Activated CD8-positive, alpha-beta memory T cell treated with anti-CD3 and anti-CD28 coated beads for 48 hours (primary cell): ENCODE measurements at regions not wholly inside any gene's neighbourhood (a gene's known extent, or its start where the extent isn't known, plus 50 kb on each side); places are given as distances from the start of the nearest gene placed in this dataset.
"Not testable (repeated sequence)": the region's sequence is repeated elsewhere in the genome, so short reads cannot be mapped to it uniquely, and the experiment has no call there.

Experiments used
- DNase-seq, 3 experiments: peaks; one replicate each; pipeline ENCODE4 v3.0.0-alpha.2; 2020; ENCODE audit warnings: low read depth in 2 of 3, low spot score in 2 of 3

DNA sequence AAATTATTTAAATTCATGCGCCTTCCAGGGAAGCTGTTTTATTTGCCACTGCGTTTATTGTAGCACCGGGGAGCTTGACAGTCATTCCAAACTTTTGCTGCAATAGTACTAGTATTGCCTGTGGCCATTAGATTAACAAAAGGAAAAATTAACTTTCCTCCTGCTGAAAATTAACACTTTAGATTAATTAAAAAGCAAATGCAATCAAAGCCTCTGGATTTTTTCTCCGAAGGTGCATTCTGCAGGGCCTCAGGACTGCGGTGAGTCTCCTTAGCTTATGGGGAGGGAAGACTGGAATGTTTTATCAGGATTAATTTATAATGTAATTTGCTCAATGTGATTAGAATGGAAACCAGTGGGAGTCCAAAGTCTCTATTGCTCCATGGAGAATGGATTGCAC lies 456.4 kb upstream of the CFAP20DC start:
- no peak for DNase-seq

DNA sequence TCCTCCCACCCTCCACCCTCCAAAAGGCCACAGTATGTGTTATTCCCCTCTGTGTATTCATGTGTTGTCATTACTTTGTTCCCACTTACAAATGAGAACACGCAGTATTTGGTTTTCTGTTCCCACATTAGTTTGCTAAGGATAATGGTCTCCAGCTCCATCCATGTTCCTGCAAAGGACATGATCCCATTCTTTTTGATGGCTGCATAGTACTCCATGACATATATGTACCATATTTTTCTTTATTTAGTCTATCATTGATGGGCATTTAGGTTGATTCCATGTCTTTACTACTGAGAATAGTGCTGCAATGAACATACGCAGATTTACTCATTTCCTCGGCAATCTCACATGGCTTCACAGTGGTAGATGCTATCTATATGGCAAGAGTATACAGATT lies 453.6 kb upstream of the CFAP20DC start:
- DNase-seq, result no peak

GRCh38 chr3:59502806-59503205 lies 453.0 kb upstream of the CFAP20DC start:
- peak in 1 of 3 experiments; percentile 2 for DNase-seq

DNA sequence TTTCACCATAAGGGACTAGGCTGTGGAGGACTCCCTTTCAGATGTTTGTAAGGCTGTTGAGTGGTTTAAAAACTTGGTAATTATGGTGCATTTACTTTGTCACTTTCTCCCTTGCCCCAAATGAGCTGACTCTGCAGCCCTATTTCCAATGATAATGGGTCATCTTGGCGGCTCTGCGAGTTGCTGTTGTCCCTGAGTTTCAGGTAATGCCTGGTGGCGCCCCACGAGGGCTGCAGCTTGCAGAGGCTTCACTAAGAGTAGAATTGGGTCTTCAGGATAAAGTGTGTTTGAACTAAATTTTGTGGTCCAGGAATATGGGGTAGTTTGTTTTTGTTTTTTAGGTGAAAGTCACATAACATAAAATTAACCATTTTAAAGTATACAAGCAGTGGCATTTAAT lies 450.1 kb upstream of the CFAP20DC start:
- DNase-seq, result no peak

DNA sequence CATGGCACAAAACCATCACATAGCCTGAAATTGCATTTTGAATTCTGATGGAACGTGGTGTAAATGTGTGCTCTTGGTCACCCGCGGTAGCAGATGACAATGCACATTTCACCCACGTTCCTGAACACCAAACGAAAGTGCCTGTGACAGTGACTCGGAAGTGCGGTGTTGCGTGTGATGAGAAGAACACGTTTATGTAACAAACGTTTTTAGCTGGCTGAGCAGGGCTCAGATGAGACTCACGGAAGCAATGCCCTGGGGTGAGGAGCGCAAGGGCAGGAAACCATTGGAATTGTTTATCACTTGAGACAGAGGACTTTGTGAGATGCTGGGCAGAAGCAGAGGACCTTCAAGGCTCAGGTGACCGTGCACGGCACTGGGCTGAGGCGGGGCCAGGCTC lies 449.2 kb upstream of the CFAP20DC start:
- DNase-seq, result no peak

DNA sequence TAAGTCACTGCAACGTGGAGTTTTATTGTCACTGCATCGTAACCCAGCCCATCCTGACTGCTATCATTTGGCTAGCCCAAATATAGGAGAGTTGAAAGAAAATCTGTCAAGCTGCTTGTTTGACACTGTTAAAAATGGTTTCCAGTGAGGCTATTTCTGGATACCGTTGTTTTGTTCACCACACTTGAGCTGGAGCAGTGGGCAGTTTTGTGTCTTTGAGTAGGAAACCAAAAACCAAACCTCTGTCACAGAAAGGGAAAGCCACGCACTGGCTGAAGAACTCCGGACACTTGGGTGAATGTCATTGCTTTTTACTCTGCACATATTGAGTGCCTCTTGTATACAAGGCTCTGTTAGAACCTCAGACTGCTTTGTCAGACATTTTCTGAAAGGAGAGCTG lies 446.4 kb upstream of the CFAP20DC start:
- DNase-seq, result no peak

DNA sequence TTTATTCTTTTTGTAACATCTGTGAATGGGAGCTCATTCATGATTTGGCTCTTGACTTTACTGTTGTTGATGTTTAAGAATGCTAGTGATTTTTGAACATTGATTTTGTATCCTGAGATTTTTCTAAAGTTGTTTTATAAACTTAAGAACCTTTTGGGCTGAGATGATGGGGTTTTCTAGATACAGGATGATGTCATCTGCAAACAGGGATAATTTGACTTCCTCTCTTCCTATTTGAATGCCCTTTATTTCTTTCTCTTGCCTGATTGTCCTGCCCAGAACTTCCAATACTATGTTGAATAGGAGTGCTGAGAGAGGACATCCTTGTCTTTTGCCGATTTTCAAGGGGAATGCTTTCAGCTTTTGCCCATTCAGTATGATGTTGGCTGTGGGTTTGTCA lies 445.1 kb upstream of the CFAP20DC start:
- DNase-seq, result not testable (repeated sequence)

DNA sequence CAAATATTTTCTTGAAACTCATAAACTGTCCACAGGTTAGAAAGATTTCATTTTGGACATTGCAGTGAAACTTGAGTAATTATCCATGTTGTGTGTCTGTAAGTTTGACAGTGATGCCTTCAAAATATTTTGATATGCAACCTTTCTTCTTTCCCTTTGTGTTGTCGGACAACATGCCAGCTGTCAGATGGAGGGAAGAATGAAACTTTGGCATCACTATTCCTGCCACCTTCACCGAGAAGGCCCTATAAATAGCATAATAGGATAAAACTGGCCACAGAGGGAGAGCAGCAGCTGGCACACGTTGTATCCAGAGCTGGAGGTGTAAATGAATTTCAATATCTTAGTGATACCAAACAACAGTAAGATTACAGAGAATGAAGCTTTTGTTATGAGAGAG lies 436.7 kb upstream of the CFAP20DC start:
- DNase-seq, result no peak

GRCh38 chr3:59483191-59483590 lies 433.4 kb upstream of the CFAP20DC start:
- DNase-seq, result no peak

GRCh38 chr3:59482684-59483083 lies 432.9 kb upstream of the CFAP20DC start:
- DNase-seq, result no peak

DNA sequence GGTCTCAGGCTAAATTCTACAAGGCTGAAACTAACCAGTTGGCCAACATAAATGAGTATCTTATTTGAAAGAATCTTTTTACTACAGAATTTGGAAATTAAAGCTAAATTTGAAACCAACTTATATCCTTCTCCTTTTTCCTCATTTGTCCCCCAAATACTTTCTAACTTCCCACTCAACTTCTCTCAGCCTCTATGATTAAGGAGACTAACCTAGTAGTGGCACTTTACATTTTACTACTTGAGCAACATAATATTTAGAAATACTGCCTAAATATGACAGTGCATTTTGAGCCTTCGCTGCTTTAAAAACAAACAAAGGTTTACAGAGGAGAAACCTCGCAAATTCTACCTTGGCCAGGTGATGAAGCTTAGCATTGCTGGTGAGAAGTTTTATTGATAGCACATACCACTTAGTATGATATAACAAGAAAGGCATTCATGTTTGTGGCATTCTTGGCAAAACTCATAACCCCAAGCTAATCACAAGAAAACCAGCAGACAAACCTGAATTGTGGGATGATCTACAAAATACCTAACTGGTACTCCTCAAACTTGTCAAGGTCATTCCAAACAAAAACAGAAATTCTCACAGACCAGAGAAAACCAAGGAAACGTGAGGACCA lies 432.1 kb upstream of the CFAP20DC start:
- DNase-seq, result no peak

DNA sequence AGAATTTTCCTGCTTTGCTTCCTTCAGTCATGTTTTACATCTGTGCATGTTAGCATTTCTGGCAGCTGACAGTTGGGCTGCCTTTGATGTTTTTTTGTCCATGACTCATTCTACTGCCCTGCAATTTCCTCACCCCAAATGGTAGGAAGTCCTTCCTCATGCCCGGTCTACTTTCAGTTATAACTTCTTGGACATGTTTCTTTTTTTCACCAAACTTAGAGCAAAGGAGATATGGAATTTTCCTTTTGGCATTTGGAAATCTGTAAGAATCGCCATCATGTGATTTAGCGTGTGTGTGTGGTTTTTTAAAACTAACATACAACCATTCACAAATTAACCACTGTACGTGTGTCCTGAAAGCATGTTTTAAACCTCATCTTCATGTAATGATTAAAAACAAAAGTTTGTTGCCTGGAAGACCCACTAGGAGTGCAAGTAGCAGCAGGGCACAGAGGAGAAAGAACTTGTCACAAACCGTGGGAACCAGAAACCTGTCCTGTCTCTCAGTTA lies 430.7 kb upstream of the CFAP20DC start:
- DNase-seq, result no peak

- no peak for DNase-seq
Observed at GRCh38 chr3:59473636-59474035, 423.8 kb upstream of the CFAP20DC start.

- no peak for DNase-seq
Observed at GRCh38 chr3:59472541-59472940, 422.7 kb upstream of the CFAP20DC start.

DNA sequence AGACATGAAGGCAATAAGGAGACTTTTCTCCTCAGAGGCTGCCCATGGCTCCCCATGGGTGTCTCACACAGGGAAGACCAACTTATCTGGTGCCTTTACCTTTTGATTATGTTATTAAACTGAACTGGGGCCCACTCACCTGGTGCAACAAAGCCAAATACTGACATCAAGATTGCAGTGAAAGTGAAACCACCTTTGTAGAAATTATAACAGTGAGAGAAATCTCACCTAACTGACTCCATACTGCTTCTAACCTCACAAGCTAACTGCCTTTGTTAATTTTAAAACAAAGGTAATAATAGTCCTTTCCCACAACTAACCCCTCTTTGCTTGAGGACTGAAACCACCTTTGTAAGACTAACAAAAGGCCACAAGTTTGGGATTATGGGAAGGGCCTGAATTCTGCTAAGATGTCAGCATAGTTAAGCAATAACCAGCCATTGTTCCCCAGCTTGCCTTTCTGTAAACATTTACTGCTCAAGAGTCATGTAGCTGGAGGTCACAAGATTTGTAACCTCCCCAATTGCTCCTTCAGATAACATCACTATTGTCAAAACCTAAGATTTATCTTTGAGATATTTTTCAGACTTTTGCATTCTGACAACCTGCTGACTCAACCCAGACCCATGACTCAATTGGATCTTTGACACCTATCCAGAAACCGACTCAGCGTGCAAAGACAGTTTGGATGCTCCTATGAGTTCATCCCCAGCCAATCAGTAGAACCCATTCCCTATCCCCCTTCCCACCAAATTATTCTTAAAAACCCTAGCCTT lies 420.3 kb upstream of the CFAP20DC start:
- no peak for DNase-seq

GRCh38 chr3:59467476-59467875 lies 417.7 kb upstream of the CFAP20DC start:
- no peak for DNase-seq

DNA sequence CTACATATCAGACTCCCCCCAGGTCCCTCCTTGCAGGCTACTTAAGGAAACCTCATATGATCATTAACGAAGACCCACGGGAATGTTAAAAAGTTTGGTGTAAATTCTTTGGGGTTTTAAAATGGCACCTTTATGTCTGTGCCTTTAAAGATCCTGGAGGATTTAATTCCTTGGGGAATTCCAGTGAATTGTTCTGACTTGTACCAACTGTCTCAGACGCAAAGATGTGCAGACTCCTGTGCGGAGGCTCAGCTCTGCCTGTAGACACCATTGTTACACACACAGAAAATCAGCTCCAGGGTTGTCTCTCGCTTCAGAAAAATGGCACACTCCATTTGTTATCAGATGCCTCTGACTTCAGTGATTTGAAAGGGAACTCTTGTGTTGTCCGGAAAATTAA lies 414.4 kb upstream of the CFAP20DC start:
- no peak for DNase-seq

DNA sequence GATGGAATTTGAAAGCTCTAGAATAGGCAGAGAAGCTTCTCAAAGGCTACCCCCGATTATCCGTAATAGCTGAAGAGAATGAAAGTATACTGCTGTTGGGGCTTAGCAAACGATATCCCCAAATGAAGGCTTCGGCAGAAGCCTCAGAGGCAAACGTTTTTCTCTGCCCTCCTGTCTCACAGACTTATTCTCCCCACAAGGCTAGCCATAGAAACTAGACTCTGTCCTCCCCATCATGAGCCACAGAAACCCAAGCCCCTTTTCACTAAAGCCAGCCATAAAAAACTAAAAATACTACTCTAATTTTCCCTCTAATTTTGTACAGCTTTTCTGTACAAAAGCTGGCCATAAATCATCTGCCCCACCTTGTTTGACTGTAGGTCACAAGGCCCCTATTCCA lies 413.4 kb upstream of the CFAP20DC start:
- DNase-seq, result no peak

GRCh38 chr3:59460068-59460467 lies 410.2 kb upstream of the CFAP20DC start:
- DNase-seq, result no peak

DNA sequence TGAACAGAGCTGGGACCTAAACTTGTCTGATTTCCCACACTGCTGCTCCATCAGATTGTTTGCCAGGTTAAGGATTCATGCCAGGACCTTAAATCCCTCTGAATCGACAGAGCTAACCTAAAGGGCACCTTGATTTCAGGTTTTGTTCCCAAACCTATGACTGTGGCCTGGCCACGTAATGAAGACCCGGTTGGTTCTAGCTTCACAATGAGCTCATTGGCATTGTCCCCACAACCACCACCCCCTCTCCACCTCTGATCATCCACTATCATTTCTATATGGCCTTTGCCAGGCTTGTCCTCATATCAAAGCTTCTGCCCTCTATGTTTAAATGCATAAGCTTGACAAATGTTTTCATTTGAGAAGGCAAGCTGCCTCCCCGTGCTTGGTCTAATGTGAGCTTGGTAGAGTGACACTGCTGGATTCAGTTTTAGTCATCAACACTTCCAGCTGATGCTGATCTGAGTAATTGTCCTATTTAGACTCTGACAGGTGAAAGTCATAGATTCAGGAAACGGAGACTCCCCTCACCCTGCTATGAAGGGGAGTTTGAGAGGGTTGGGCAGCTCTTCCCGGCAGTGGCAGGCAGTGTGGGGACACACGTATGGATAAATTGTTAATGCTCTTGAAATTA lies 407.1 kb upstream of the CFAP20DC start:
- no peak for DNase-seq

DNA sequence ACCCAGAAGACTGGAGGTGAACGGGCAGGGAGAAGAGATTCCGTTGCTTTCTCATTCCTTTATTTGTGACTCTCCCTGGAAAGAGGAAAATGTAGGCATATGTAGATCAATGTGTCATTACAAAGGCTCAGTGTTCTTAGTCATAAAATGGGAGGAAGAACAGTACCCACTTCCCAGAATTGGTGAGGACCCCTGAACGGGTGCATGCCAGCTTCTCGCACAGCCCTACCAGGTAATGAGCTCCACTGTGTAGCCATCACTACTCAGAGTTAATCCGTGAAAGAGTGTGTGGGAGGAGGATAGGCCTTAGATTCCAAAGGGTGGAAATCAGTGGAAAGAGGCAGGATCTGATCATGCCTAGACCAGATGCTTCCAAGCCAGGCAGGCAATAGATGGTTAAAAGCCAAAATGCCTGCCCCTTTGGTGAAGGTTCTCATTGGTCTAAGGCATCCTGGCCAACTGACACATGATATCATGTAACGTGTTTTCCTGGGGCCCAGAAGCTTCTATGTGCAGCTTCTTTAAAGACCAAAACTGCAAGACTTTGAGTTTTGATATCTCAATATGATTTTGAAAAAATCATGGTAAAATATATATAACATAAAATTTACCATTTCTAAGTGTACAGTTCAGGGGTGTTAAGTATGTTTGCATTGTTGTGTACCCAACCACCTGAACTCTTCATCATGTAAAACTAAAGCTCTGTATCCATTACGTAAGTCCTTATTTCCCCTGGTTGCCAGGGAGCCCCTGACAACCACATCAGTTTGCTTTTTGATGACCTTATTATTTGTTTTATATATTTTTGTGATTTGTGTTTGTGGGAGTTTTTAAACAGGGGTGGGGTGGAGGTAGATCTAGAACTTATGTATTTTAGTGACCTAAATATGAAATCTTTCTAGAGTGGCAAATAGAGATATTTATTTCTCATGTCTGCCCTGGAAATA lies 402.2 kb upstream of the CFAP20DC start:
- no peak for DNase-seq
